ENCODE measurements at regions not wholly inside any gene's neighbourhood (a gene's known extent, or its start where the extent isn't known, plus 50 kb on each side); places are given as distances from the start of the nearest gene placed in this dataset.

DNA sequence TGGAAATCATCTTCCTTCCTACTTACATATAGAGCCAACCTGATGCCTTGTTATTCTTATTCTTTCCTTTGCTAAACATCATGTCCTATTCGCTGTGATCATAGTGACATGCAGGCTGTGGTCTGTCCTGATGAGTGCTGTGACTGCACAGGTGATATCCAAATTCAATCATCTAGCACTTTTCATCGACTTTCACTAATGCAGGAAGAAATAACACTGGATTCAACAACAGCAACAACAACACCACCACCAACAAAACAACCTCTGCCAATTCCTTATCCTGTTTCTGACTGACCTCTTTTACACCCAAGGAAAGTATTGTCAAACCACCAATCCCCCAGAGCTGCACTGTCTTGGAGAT, 203.2 kb upstream of the PHYHIPL start:
- no peak for TF ChIP-seq CTCF (IDR thresholded peaks at IDR 0.05; ENCODE audit: unreplicated experiment)
- DNase-seq (ENCODE audit: unreplicated experiment), result no peak
- Mint-ChIP-seq H3K4me3 (ENCODE audit: unreplicated experiment) (no peak overlapping the region), H3K36me3 (ENCODE audit: insufficient read depth, unreplicated experiment) (no peaks in the 10 kb centered on the region), H3K9me3 (ENCODE audit: unreplicated experiment) (no peaks in the 10 kb centered on the region), H3K27ac (ENCODE audit: low read depth, unreplicated experiment) (no peak overlapping the region), H3K27me3 (ENCODE audit: insufficient read depth, unreplicated experiment) (peaks cover 5% of the 10 kb centered on the region), H3K4me1 (ENCODE audit: insufficient read depth, unreplicated experiment) (no peaks in the 10 kb centered on the region)
- intact Hi-C loops (cut with micrococcal nuclease), result no loop called here
- ChIA-PET POLR2A (no interaction called here), CTCF (no interaction called here)
- no TSS peak for BruUV-seq (replicated peaks)

DNA sequence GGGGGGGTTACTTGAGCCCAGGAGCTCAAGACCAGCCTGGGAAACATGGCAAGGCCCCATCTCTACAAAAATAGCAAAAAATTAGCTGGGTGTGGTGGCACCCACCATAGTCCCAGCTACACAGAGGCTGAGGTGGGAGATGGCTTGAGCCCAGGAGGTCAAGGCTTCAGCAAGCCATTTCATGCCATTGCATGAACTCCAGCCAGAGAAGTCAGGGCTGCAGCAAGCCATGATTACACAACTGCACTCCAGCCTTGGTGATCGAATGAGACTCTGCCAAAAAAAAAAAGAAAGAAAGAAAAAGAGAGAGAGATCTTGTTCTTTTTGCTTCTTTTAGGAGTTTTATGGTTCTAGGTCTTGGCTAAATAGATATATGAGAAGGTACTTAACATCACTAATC, 200.2 kb upstream of the PHYHIPL start:
- POLR2A ChIA-PET, result no interaction called here
- CTCF ChIA-PET, result interaction anchor here (0.6 to 1.0 kb wide), 3 partner anchors 24 to 538 kb away, joined by 3 to 4 read pairs (median 4); no protein-coding TSS in a partner anchor
- no peaks in the 10 kb centered on the region for H3K4me1 Mint-ChIP-seq (ENCODE audit: insufficient read depth, unreplicated experiment)
- intact Hi-C loops (cut with micrococcal nuclease), result no loop called here
- no peak for DNase-seq (ENCODE audit: unreplicated experiment)
- no peak for TF ChIP-seq CTCF (IDR thresholded peaks at IDR 0.05; ENCODE audit: unreplicated experiment)
- no peaks in the 10 kb centered on the region for H3K9me3 Mint-ChIP-seq (ENCODE audit: unreplicated experiment)
- no TSS peak for BruUV-seq (replicated peaks)
- H3K4me3 Mint-ChIP-seq (ENCODE audit: unreplicated experiment), result no peak overlapping the region
- H3K27ac Mint-ChIP-seq (ENCODE audit: low read depth, unreplicated experiment), result no peak overlapping the region
- no peaks in the 10 kb centered on the region for H3K27me3 Mint-ChIP-seq (ENCODE audit: insufficient read depth, unreplicated experiment)
- H3K36me3 Mint-ChIP-seq (ENCODE audit: insufficient read depth, unreplicated experiment), result no peaks in the 10 kb centered on the region

- no peak for DNase-seq (ENCODE audit: unreplicated experiment)
- POLR2A ChIA-PET, result interaction anchor here (0.7 kb wide), 1 partner anchor 456 kb away, joined by 3 read pairs; no protein-coding TSS in a partner anchor
Measured at GRCh38 chr10:58979711-58980110, 196.7 kb upstream of the PHYHIPL start.

DNA sequence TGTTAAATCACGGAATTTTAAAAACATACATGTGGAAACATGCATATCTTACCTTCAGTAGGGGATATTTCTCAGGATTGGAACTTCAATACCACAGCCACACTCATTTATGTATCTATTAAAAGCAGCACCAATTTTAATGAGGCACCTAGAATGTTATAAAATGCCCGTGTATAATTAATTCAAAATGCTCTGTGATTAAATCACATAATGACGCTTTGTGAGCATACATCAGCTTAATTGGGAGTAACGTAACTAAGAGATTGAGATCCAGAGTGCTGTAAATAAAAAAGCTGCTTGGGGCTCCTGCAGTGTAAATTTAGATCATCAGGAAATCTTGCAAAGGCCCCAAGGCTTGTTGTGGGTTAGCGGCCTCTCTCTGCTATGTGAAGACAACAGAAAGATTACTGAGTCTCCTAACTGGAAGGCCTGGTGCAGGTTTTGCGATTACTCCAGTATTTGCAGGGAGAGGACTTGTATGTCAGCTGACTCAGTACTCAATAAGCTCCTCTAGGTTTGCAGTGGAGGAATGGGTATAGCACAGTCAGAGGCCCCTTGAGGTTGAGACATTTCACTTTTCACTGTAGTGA, 195.5 kb upstream of the PHYHIPL start:
- intact Hi-C loops (cut with micrococcal nuclease), result no loop called here
- no peak for DNase-seq (ENCODE audit: unreplicated experiment)
- Mint-ChIP-seq H3K36me3 (ENCODE audit: insufficient read depth, unreplicated experiment) (no peaks in the 10 kb centered on the region), H3K27me3 (ENCODE audit: insufficient read depth, unreplicated experiment) (no peaks in the 10 kb centered on the region), H3K4me1 (ENCODE audit: insufficient read depth, unreplicated experiment) (no peaks in the 10 kb centered on the region), H3K27ac (ENCODE audit: low read depth, unreplicated experiment) (no peak overlapping the region), H3K9me3 (ENCODE audit: unreplicated experiment) (no peaks in the 10 kb centered on the region), H3K4me3 (ENCODE audit: unreplicated experiment) (no peak overlapping the region)
- no peak for TF ChIP-seq CTCF (IDR thresholded peaks at IDR 0.05; ENCODE audit: unreplicated experiment)
- ChIA-PET POLR2A (no interaction called here), CTCF (interaction anchor here (0.6 to 2.0 kb wide), 6 partner anchors 10 to 690 kb away, joined by 3 to 7 read pairs (median 3); no protein-coding TSS in a partner anchor)
- no TSS peak for BruUV-seq (replicated peaks)

More at GRCh38 chr10:58979711-58980110, 196.7 kb upstream of the PHYHIPL start:
- no TSS peak for BruUV-seq (replicated peaks)
- TF ChIP-seq CTCF (IDR thresholded peaks at IDR 0.05; ENCODE audit: unreplicated experiment), result no peak
- no peak overlapping the region for H3K4me3 Mint-ChIP-seq (ENCODE audit: unreplicated experiment)
- H3K36me3 Mint-ChIP-seq (ENCODE audit: insufficient read depth, unreplicated experiment), result no peaks in the 10 kb centered on the region
- intact Hi-C loops (cut with micrococcal nuclease), result no loop called here
- H3K27me3 Mint-ChIP-seq (ENCODE audit: insufficient read depth, unreplicated experiment), result no peaks in the 10 kb centered on the region
- CTCF ChIA-PET, result interaction anchor here (1.4 kb wide), 1 partner anchor 28 kb away, joined by 5 read pairs; no protein-coding TSS in a partner anchor
- no peak overlapping the region for H3K27ac Mint-ChIP-seq (ENCODE audit: low read depth, unreplicated experiment)
- H3K4me1 Mint-ChIP-seq (ENCODE audit: insufficient read depth, unreplicated experiment), result no peaks in the 10 kb centered on the region
- H3K9me3 Mint-ChIP-seq (ENCODE audit: unreplicated experiment), result no peaks in the 10 kb centered on the region
